HS-5 (cell line): ENCODE measurements at regions not wholly inside any gene's neighbourhood (a gene's known extent, or its start where the extent isn't known, plus 50 kb on each side); places are given as distances from the start of the nearest gene placed in this dataset.
"Not testable (repeated sequence)": the region's sequence is repeated elsewhere in the genome, so short reads cannot be mapped to it uniquely, and the experiment has no call there.

Experiments
- DNase-seq: peaks from one replicate; pipeline ENCODE4 v3.0.0-alpha.2; 2012; ENCODE audit warnings: low read depth

GRCh38 chr1:157325220-157325619, 187.0 kb upstream of the ETV3 start:
- no peak for DNase-seq

GRCh38 chr1:157321972-157322371, 183.8 kb upstream of the ETV3 start:
- not testable (repeated sequence) for DNase-seq

DNA sequence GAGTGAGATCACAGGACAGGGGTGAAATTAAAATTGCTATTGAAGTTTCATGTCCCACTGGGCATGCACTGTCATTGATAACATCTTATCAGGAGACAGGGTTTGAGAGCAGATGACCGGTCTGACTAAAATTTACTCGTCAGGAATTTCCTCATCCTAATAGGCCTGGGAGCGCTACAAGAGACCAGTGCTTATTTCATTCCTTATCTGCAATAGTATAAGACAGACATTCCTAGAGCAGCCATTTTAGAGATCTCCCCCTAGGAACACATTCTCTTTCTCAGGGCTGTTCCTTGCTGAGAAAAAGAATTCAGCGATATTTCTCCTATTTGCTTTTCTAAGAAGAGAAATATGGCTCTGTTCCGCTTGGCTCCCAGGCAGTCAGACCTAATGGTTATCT, 181.4 kb upstream of the ETV3 start:
- no peak for DNase-seq

- DNase-seq: not testable (repeated sequence)
Measured at GRCh38 chr1:157317229-157317628, 179.0 kb upstream of the ETV3 start.

DNA sequence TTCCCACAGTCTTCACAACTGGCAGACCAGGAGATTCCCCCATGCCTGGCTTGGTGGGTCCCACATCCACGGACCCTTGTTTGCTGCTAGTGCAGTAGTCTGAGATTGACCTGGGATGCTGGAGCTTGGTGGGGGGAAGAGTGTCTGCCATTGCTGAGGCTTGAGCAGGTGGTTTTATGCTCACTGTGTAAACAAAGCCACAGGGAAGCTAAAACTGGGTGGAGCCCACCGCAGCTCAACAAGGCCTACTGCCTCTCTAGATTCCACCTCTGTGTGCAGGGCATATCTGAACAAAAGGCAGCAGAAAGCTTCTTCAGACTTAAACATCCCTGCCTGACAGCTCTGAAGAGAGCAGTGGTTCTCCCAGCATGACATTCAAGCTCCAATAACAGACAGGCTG, 177.3 kb upstream of the ETV3 start:
- no peak for DNase-seq

DNA sequence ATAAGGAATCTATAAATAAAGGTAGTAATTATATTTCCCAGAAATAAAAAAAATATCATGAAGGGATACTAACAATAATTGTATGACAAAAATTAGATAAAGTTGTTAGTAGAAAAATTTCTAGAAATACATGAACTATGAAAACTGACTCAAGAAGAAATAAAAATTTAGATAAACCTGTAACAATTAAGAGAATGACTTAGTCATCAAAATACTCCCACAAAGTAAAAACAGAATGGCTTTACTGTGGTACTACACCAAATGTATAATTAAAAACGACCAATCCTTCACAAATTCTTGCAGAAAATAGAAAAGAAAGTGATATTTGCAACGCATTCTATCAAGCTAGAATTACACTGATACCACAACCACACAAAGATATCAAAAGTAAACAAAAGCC, 176.2 kb upstream of the ETV3 start:
- no peak for DNase-seq

DNA sequence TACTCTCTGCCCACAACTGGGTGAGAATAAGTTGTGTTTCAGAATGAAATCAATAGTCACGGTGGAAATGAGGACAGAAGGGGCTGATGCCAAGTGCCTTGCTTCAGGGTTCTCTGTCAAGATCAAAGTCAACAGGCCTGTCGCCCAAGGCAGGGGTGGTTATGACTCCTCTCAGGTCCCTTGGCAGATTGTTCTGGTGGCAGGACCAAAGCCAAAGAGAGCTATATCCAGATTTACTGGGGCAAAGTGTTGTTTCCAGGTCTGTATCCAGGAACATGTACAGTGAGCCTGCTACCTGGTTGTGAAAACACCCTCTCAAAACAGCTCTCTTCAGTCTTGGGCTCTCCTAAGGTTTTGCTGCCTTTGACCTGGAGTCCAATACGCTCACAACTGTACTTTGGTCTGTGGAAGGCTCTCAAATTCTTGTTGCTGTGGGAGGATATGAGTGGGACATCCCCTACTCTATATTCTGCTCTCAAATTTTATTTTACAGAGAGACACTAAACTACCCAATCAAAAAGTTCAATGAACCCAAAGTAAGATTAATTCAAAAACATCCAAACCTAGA, 175.1 kb upstream of the ETV3 start:
- DNase-seq: no peak

DNA sequence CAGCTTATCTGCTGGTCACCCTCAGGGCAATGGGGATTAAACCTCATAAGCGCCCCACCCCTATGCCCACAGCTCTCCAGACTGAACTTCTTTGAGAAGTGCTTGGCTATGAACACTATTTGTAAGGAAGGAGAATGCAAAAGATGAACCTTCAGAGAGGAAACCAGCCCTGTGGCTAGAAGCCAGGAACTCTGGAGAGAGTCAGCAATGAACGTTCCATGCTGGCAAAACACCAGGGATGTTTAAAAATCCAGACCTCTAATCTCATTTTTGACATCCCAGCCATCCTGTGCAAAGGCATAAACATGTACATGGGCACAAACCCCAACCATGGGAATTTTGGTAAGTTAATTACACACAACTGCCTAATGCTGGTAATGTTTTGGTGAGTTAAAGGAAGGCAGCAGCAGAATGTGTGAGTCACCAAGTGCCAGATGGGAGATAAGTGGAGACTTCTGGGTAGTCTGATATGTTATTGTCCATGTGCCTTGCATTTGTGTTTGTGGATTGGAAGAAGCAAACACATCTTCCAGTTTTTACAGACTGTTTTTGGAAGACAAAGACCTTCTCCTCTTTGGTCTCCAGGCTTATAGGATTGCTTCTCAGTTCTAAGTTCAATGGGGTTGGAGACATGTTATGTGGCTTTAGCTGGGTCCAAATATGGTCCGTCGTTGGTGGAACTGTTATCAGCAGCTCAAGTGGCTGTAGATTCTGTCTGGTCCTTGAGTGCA, 174.1 kb upstream of the ETV3 start:
- DNase-seq: no peak

DNA sequence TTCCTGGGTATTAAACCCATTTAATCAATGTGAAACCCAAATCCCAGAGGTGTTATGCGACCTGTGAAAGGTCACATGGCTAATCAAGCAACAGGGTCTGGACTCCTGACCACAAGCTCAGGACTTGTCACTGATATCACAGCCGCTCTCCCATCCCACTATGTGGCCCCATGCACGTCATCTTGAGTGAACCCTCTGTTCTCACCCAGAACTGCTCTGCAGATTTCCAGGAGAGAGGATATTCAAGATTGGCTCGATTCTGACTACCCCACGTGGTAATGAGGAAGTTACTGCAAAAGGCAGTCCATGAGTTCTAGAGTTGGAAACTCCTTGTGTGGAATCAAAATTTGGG, 173.5 kb upstream of the ETV3 start:
- no peak for DNase-seq

GRCh38 chr1:157310805-157311729, 172.9 kb upstream of the ETV3 start:
- DNase-seq: not testable (repeated sequence)

- DNase-seq: no peak
Measured at GRCh38 chr1:157310401-157310800, 172.2 kb upstream of the ETV3 start.

DNA sequence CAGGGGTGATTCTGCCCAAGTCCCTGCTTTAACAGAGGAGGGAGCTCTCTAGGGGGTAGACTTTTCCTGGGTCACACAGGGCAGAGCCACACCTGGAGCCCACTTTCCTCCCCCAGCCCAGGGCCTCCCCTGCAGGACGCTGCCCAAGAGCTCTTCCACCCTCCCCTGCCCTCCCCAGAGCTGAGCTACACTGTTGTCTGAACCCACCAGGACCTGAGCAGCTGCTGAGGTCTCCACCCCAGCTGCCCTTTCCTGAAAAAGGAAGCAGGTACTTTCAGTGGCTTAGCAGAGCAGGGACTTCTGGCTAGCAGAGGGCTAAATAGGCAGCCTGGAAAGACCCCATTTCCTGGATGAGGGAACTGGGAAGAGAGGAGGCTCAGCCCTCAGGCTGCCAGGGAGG, 169.3 kb upstream of the ETV3 start:
- DNase-seq: no peak

DNA sequence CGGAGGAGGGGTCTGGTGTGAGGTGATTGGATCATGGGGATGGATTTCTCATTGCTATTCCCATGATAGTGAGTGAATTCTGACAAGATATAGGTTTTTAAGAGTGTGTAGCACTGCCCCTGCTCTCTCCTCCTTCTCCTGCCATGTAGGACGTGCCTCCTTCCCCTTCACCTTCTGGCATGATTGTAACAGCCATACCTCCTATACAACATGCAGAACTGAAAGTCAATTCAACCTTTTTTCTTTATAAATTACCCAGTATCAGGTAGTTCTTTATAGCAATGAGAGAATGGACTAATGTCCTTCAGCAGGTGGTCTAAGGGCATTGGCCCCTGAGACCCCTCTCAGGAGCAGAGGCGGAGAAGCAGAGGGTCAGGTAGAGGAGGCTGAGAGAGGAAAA, 168.7 kb upstream of the ETV3 start:
- DNase-seq: no peak

DNA sequence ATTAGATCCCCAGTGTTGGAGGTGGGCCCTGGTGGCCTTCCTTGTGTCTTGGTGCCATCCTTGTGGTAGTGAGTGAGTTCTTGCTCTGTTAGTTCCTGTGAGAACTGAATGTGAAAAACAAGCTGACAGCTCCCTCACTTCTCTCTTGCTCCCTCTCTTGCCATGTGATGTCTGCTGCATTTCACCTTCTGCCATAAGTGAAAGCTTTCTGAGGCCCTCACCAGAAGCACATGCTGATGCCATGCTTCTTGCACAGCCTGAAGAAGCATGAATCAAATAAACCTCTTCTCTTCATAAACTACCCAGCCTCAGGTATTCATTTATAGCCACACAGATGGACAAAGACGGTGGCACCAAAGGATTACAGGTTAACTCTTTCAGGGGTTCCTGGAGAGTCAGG, 166.1 kb upstream of the ETV3 start:
- DNase-seq: no peak

DNA sequence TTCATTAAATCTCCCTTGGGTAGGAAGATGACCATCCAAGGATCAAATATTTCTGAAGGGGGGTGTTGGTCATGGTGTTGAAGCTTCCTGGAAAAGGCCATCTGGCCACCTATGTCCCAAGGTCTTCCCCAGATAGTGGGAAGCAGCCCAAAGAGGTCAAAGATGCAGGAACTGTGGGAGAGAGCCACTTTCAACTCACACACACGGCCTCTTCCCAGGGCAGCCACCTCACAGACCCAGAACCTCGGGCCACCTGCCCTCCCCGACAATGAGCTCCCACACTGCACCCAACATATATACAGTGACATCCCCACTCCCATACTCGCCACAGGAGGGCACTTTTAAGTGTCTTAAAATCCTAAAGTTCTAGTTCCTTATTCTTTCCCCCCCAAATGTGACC, 164.5 kb upstream of the ETV3 start:
- no peak for DNase-seq

DNA sequence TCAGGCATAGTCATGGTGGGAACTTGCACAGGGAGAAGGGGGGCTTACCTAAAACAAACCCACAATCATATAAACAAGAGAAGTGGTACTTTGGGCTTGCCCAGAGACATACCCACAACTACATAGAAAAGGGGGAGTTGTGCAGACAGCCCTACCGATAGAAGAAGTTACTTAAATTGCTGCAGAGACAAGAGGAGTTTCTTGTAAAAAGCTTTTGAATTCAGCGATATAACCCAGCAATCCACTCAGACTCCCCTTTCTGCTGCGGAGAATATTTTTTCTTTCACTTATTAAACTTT, 164.0 kb upstream of the ETV3 start:
- DNase-seq: no peak

DNA sequence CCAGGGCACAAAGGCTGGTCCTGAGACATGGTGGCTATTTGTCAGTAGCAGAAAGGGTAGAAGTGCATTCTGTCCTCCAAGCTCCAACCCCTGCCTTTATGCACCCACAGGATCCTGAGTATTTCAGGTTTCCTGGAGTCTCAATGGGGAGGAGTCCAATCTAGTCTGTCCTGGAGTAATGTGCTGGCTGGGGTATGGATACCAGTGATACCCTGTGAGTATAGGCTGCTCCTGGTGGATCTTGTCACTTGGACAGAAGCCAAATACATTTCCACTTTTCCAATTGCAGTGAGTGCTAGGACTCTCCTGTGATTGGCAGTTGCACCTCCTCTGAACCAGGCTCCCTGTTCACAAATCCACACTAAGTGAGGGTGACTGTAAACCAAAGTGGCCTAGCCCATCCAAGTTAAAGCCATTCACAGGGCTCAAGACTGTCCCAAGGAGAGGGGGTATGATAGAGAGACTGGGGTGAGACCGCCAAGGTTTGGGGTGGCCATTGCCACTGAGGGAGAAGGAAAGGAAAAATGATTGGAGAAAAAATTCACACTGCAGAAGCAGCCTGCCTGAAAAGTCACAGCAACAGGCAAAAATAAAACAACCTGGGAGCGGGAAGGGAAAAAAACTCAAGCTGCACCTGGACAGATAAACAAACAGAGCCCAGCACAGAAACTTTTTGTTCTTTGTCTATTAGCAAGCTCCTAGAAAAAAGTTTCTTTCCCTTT, 163.4 kb upstream of the ETV3 start:
- no peak for DNase-seq

DNA sequence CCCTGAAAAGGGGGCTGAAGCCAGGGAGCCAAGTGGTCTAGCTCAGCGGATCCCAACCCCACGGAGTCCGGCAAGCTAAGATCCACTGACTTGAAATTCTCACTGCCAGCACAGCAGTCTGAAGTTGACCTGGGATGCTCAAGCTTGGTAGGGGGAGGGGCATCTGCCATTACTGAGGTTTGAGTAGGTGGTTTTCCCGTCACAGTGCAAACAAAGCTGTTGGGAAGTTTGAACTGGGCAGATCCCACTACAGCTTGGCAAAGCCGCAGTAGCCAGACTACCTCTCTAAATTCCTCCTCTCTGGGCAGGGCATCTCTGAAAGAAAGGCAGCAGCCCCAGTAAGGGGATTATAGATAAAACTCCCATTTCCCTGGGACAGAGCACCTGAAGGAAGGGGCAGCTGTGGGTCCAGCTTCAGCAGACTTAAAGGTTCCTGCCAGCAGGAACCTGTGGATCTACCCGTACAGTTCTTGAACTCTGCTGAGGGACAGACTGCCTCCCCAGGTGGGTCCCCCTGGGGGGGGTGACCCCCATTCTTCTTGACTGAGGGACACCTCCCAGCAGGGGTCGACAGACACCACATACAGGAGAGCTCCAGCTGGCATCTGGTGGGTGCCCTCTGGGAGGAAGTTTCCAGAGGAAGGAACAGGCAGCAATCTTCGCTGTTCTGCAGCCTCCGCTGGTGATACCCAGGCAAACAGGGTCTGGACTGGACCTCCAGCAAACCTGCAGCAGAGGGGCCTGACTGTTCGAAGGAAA, 156.4 kb upstream of the ETV3 start:
- not testable (repeated sequence) for DNase-seq

GRCh38 chr1:157292809-157293564, 154.8 kb upstream of the ETV3 start:
- DNase-seq: no peak

GRCh38 chr1:157292302-157292701, 154.1 kb upstream of the ETV3 start:
- DNase-seq: no peak

DNA sequence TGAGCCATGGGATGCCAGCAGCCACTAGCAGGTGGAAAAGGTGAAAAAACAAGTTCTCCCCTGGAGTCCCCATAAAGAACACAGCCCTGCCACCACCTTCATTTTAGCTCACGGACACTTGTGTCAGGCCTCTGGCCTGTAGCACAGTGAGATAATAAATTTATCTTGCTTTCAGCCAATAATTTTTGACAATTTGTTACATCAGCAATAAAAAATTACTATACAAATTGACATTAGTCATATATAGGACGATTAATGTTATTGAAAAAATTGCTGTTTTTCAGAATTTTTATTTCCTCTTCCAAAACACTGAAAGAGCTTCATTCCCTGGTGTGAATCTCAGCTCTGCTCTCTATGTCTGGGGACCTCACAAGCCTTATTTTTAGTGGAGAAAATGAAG, 152.9 kb upstream of the ETV3 start:
- no peak for DNase-seq
